Left lung (tissue), 4 donors: ENCODE measurements at regions not wholly inside any gene's neighbourhood (a gene's known extent, or its start where the extent isn't known, plus 50 kb on each side); places are given as distances from the start of the nearest gene placed in this dataset.

Experiments
- ATAC-seq: fragments of 200-7000 bp; cut with Tn5 transposase; one replicate; pipeline ENCODE4 v1.9.1; 2020; ENCODE audit warnings: moderate library complexity
- DNase-seq, 4 donors: peaks; one replicate each; pipeline ENCODE4 v3.0.0-alpha.2; 2013 to 2020
- H3K27ac ChIP-seq, 2 donors: fragments of 200-600 bp; sonication (generic) in 1 of 2; one replicate each; pipeline versions ENCODE4 v1.5.0 to v1.8.0; 2020 to 2021
- H3K27me3 ChIP-seq, 2 donors: fragments of 200-600 bp; sonication (generic) in 1 of 2; one replicate each; pipeline versions ENCODE4 v1.5.0 to v1.8.0; 2020 to 2021
- H3K36me3 ChIP-seq, 2 donors: fragments of 200-600 bp; sonication (generic) in 1 of 2; one replicate each; pipeline versions ENCODE4 v1.5.0 to v1.8.0; 2020 to 2021
- H3K4me1 ChIP-seq, 2 donors: fragments of 200-600 bp; one replicate each; pipeline ENCODE4 v1.8.0; 2021
- H3K4me3 ChIP-seq, 2 donors: fragments of 200-600 bp; sonication (generic) in 1 of 2; one replicate each; pipeline versions ENCODE4 v1.5.0 to v1.8.0; 2020 to 2021; ENCODE audit warnings: mild to moderate bottlenecking in 1 of 2
- H3K9me3 ChIP-seq, 2 donors: fragments of 200-600 bp; sonication (generic) in 1 of 2; one replicate each; pipeline versions ENCODE4 v1.5.0 to v1.8.0; 2020 to 2021
- CTCF ChIP-seq, 2 donors: fragments of 200-600 bp; sonication (generic) in 1 of 2; IDR thresholded peaks; one replicate each; pipeline versions ENCODE4 v1.5.0 to v1.8.0; 2021; ENCODE audit warnings: antibody characterized with exemption in 2 of 2
- intact Hi-C, 2 donors: fragments of 100-400 bp; cut with DNase I; formaldehyde crosslinking; loops; one replicate each; pipeline versions ENCODE4 v1.11.2 to v1.14.2; 2022
- donor health status: DM: no; HTN: yes; CAD: no.
- donor health status: DM: no; HTN: no; CAD: no.

GRCh38 chr2:5986801-5987787 lies 294.9 kb downstream of the SOX11 start:
- Histone ChIP-seq H3K4me3 (no peak overlapping the region), H3K4me1 (no peaks in the 10 kb centered on the region), H3K27ac (no peak overlapping the region), H3K9me3 (no peaks in the 10 kb centered on the region), H3K27me3 (peaks cover 0 to 16% of the 10 kb centered on the region in 2 donors), H3K36me3 (no peaks in the 10 kb centered on the region)
- ATAC-seq (no peak), DNase-seq (no peak)
- intact Hi-C loops: no loop called here
- no peak for TF ChIP-seq CTCF (IDR thresholded peaks at IDR 0.05)

- intact Hi-C loops: no loop called here
- Histone ChIP-seq H3K4me1 (no peaks in the 10 kb centered on the region), H3K36me3 (no peaks in the 10 kb centered on the region), H3K4me3 (no peak overlapping the region), H3K9me3 (no peaks in the 10 kb centered on the region), H3K27ac (no peak overlapping the region), H3K27me3 (peaks cover 0 to 6% of the 10 kb centered on the region in 2 donors)
- DNase-seq: no peak
- ATAC-seq: no peak
- TF ChIP-seq CTCF (IDR thresholded peaks at IDR 0.05): no peak
These were observed 295.9 kb downstream of the SOX11 start for GRCh38 chr2:5988120-5988519.

- no peaks in the 10 kb centered on the region for H3K36me3 ChIP-seq
- H3K4me1 ChIP-seq: no peaks in the 10 kb centered on the region
- H3K27me3 ChIP-seq: no peaks in the 10 kb centered on the region
- DNase-seq (no peak), ATAC-seq (no peak)
- no peak overlapping the region for H3K4me3 ChIP-seq
- no peaks in the 10 kb centered on the region for H3K9me3 ChIP-seq
- intact Hi-C loops: no loop called here
- H3K27ac ChIP-seq: no peak overlapping the region
- TF ChIP-seq CTCF (IDR thresholded peaks at IDR 0.05): no peak
These were observed 297.9 kb downstream of the SOX11 start for GRCh38 chr2:5990086-5990485.

GRCh38 chr2:5991305-5991968 lies 299.3 kb downstream of the SOX11 start:
- DNase-seq (no peak), ATAC-seq (no peak)
- H3K27ac ChIP-seq: no peak overlapping the region
- intact Hi-C loops: no loop called here
- H3K4me1 ChIP-seq: no peaks in the 10 kb centered on the region
- no peaks in the 10 kb centered on the region for H3K9me3 ChIP-seq
- TF ChIP-seq CTCF (IDR thresholded peaks at IDR 0.05): no peak
- no peaks in the 10 kb centered on the region for H3K36me3 ChIP-seq
- no peaks in the 10 kb centered on the region for H3K27me3 ChIP-seq
- H3K4me3 ChIP-seq: no peak overlapping the region

- Histone ChIP-seq H3K36me3 (no peaks in the 10 kb centered on the region), H3K27ac (no peak overlapping the region), H3K4me3 (no peak overlapping the region), H3K9me3 (no peaks in the 10 kb centered on the region), H3K27me3 (no peaks in the 10 kb centered on the region), H3K4me1 (no peaks in the 10 kb centered on the region)
- TF ChIP-seq CTCF (IDR thresholded peaks at IDR 0.05): no peak
- DNase-seq (no peak), ATAC-seq (no peak)
- intact Hi-C loops: no loop called here
These were observed 303.6 kb downstream of the SOX11 start for GRCh38 chr2:5995832-5996231.
